ENCODE measurements at regions not wholly inside any gene's neighbourhood (a gene's known extent, or its start where the extent isn't known, plus 50 kb on each side); places are given as distances from the start of the nearest gene placed in this dataset.

DNA sequence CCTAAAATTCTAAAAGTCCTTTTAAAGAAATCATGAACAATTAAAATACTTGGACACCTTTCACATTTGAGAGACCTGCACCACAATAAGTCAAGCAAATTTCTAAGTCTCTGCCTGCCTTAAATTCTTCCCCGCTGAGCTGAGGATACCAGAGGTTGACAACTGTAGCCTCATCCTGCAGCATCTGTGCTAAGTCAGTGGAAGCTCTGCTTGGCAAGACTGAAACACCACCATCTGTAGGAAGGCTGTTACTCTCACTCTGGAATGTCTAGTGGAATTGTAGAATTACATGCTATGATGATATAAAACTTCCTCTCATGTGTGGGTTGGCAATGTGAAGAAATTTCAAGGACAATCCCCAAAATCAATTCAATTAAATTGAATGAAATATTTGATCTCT, 1756.5 kb downstream of the NCAM2 start (continued):
- TF ChIP-seq, protein P1, sequence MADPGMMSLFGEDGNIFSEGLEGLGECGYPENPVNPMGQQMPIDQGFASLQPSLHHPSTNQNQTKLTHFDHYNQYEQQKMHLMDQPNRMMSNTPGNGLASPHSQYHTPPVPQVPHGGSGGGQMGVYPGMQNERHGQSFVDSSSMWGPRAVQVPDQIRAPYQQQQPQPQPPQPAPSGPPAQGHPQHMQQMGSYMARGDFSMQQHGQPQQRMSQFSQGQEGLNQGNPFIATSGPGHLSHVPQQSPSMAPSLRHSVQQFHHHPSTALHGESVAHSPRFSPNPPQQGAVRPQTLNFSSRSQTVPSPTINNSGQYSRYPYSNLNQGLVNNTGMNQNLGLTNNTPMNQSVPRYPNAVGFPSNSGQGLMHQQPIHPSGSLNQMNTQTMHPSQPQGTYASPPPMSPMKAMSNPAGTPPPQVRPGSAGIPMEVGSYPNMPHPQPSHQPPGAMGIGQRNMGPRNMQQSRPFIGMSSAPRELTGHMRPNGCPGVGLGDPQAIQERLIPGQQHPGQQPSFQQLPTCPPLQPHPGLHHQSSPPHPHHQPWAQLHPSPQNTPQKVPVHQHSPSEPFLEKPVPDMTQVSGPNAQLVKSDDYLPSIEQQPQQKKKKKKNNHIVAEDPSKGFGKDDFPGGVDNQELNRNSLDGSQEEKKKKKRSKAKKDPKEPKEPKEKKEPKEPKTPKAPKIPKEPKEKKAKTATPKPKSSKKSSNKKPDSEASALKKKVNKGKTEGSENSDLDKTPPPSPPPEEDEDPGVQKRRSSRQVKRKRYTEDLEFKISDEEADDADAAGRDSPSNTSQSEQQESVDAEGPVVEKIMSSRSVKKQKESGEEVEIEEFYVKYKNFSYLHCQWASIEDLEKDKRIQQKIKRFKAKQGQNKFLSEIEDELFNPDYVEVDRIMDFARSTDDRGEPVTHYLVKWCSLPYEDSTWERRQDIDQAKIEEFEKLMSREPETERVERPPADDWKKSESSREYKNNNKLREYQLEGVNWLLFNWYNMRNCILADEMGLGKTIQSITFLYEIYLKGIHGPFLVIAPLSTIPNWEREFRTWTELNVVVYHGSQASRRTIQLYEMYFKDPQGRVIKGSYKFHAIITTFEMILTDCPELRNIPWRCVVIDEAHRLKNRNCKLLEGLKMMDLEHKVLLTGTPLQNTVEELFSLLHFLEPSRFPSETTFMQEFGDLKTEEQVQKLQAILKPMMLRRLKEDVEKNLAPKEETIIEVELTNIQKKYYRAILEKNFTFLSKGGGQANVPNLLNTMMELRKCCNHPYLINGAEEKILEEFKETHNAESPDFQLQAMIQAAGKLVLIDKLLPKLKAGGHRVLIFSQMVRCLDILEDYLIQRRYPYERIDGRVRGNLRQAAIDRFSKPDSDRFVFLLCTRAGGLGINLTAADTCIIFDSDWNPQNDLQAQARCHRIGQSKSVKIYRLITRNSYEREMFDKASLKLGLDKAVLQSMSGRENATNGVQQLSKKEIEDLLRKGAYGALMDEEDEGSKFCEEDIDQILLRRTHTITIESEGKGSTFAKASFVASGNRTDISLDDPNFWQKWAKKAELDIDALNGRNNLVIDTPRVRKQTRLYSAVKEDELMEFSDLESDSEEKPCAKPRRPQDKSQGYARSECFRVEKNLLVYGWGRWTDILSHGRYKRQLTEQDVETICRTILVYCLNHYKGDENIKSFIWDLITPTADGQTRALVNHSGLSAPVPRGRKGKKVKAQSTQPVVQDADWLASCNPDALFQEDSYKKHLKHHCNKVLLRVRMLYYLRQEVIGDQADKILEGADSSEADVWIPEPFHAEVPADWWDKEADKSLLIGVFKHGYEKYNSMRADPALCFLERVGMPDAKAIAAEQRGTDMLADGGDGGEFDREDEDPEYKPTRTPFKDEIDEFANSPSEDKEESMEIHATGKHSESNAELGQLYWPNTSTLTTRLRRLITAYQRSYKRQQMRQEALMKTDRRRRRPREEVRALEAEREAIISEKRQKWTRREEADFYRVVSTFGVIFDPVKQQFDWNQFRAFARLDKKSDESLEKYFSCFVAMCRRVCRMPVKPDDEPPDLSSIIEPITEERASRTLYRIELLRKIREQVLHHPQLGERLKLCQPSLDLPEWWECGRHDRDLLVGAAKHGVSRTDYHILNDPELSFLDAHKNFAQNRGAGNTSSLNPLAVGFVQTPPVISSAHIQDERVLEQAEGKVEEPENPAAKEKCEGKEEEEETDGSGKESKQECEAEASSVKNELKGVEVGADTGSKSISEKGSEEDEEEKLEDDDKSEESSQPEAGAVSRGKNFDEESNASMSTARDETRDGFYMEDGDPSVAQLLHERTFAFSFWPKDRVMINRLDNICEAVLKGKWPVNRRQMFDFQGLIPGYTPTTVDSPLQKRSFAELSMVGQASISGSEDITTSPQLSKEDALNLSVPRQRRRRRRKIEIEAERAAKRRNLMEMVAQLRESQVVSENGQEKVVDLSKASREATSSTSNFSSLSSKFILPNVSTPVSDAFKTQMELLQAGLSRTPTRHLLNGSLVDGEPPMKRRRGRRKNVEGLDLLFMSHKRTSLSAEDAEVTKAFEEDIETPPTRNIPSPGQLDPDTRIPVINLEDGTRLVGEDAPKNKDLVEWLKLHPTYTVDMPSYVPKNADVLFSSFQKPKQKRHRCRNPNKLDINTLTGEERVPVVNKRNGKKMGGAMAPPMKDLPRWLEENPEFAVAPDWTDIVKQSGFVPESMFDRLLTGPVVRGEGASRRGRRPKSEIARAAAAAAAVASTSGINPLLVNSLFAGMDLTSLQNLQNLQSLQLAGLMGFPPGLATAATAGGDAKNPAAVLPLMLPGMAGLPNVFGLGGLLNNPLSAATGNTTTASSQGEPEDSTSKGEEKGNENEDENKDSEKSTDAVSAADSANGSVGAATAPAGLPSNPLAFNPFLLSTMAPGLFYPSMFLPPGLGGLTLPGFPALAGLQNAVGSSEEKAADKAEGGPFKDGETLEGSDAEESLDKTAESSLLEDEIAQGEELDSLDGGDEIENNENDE (IDR thresholded peaks at IDR 0.05; ENCODE audit: insufficient replicate concordance, low read length): no peak
- no peak for TF ChIP-seq TCF12 (IDR thresholded peaks at IDR 0.05; ENCODE audit: low read depth, low read length)
- TF ChIP-seq CREB1 (IDR thresholded peaks at IDR 0.05): no peak
- TF ChIP-seq RNF2 (IDR thresholded peaks at IDR 0.05; ENCODE audit: borderline replicate concordance, low read depth, low read length, missing control alignments, poor library complexity, severe bottlenecking): no peak
- TF ChIP-seq, protein P2, sequence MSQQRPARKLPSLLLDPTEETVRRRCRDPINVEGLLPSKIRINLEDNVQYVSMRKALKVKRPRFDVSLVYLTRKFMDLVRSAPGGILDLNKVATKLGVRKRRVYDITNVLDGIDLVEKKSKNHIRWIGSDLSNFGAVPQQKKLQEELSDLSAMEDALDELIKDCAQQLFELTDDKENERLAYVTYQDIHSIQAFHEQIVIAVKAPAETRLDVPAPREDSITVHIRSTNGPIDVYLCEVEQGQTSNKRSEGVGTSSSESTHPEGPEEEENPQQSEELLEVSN (IDR thresholded peaks at IDR 0.05): no peak
- no peak for TF ChIP-seq MAFK (IDR thresholded peaks at IDR 0.05; ENCODE audit: low read depth, low read length)
- TF ChIP-seq, protein P3, sequence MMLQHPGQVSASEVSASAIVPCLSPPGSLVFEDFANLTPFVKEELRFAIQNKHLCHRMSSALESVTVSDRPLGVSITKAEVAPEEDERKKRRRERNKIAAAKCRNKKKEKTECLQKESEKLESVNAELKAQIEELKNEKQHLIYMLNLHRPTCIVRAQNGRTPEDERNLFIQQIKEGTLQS (IDR thresholded peaks at IDR 0.05; ENCODE audit: insufficient read depth, low read depth, low read length): no peak
- no peak for TF ChIP-seq NANOG (IDR thresholded peaks at IDR 0.05; ENCODE audit: insufficient read depth, low read depth, low read length, poor library complexity, severe bottlenecking)
- no peak for TF ChIP-seq FOSL1 (IDR thresholded peaks at IDR 0.05; ENCODE audit: insufficient read depth, low read depth, low read length)
- no peak for TF ChIP-seq JUN (IDR thresholded peaks at IDR 0.05; ENCODE audit: low read depth, low read length)
- no peak for TF ChIP-seq SP2 (IDR thresholded peaks at IDR 0.05; ENCODE audit: low read length)

All from H1 (cell line).